K562 (cell line): ENCODE measurements at regions not wholly inside any gene's neighbourhood (a gene's known extent, or its start where the extent isn't known, plus 50 kb on each side); places are given as distances from the start of the nearest gene placed in this dataset.
A peak's percentile ranks its signal among the peaks of the same experiment; 100 is the strongest.

ENCODE experiments used
- FOXA3 ChIP-seq, 2 experiments: fragments of 450-650 bp in 1 of 2; sonication (generic) in 1 of 2; formaldehyde crosslinking; IDR thresholded peaks in 1 of 2; conservative IDR thresholded peaks in 1 of 2; 2 replicates each; pipeline versions ENCODE4 v1.4.0 to v1.8.0; 2020 to 2022; ENCODE audit warnings: mild to moderate bottlenecking in 2 of 2, missing genetic modification reagents in 1 of 2
- HEY1 ChIP-seq: fragments of 250-450 bp; sonication (Bioruptor Pico); IDR thresholded peaks from 2 replicates; pipeline ENCODE4 v1.5.0; 2020; ENCODE audit warnings: mild to moderate bottlenecking, moderate library complexity, borderline replicate concordance
- HNRNPUL1 ChIP-seq: fragments of 200-400 bp; formaldehyde crosslinking; IDR thresholded peaks from 2 replicates; pipeline ENCODE4 v1.6.1; 2017; ENCODE audit warnings: low read length
- HOXB6 ChIP-seq: fragments of 250-450 bp; sonication (Bioruptor Pico); IDR thresholded peaks from 2 replicates; pipeline ENCODE4 v1.5.1; 2022; ENCODE audit warnings: mild to moderate bottlenecking, borderline replicate concordance
- KDM4B ChIP-seq, 2 experiments: fragments of 450-650 bp in 1 of 2; sonication (generic) in 1 of 2; IDR thresholded peaks; 2 replicates each; pipeline ENCODE4 v1.6.1; 2016 to 2017; ENCODE audit warnings: borderline replicate concordance in 2 of 2, antibody characterized with exemption in 1 of 2, low read depth in 1 of 2, mild to moderate bottlenecking in 1 of 2
- RCOR1 ChIP-seq, 2 experiments: IDR thresholded peaks; 2 replicates each; pipeline ENCODE4 v1.6.1; 2012; ENCODE audit warnings: low read depth in 2 of 2, low read length in 2 of 2, borderline replicate concordance in 1 of 2, improper control_type of control experiment in 1 of 2
- TEAD1 ChIP-seq, 2 experiments: fragments of 450-650 bp in 1 of 2; sonication (generic) in 1 of 2; formaldehyde crosslinking; IDR thresholded peaks; 2 replicates each; pipeline versions ENCODE4 v1.4.0 to v1.8.0; 2020 to 2022; ENCODE audit warnings: mild to moderate bottlenecking in 2 of 2, missing genetic modification reagents in 1 of 2
- TEAD4 ChIP-seq, 2 experiments: sonication (generic) in 1 of 2; formaldehyde crosslinking in 1 of 2; IDR thresholded peaks; 2 replicates each; pipeline versions ENCODE4 v1.6.1 to v1.8.0; 2012 to 2022; ENCODE audit warnings: borderline replicate concordance in 1 of 2, inconsistent platforms in 1 of 2, low read length in 1 of 2, mild to moderate bottlenecking in 1 of 2, missing genetic modification reagents in 1 of 2
- ZBTB26 ChIP-seq: fragments of 450-650 bp; formaldehyde crosslinking; IDR thresholded peaks from 2 replicates; pipeline ENCODE4 v1.4.0; 2022; ENCODE audit warnings: missing genetic modification characterization
- ZBTB40 ChIP-seq, 2 experiments: fragments of 450-650 bp in 1 of 2; sonication (generic) in 1 of 2; formaldehyde crosslinking in 1 of 2; IDR thresholded peaks; 2 replicates each; pipeline versions ENCODE4 v1.7.1 to v1.9.0; 2016 to 2022; ENCODE audit warnings: inconsistent platforms in 1 of 2, mild to moderate bottlenecking in 1 of 2, missing genetic modification reagents in 1 of 2
- ZBTB43 ChIP-seq: sonication (generic); formaldehyde crosslinking; IDR thresholded peaks from 2 replicates; pipeline ENCODE4 v1.8.0; 2023; ENCODE audit warnings: mild to moderate bottlenecking, missing genetic modification reagents
- ZNF263 ChIP-seq: sonication (generic); formaldehyde crosslinking; IDR thresholded peaks from 2 replicates; pipeline ENCODE4 v1.8.0; 2022; ENCODE audit warnings: mild to moderate bottlenecking, missing genetic modification reagents, borderline replicate concordance
- ZNF316 ChIP-seq: fragments of 450-650 bp; IDR thresholded peaks from 2 replicates; pipeline ENCODE4 v1.6.1; 2016
- ZNF75A ChIP-seq: fragments of 450-650 bp; formaldehyde crosslinking; IDR thresholded peaks from 2 replicates; pipeline ENCODE4 v1.4.0; 2020; ENCODE audit warnings: mild to moderate bottlenecking
- ZZZ3 ChIP-seq: fragments of 450-650 bp; IDR thresholded peaks from 2 replicates; pipeline ENCODE4 v1.6.1; 2016; ENCODE audit warnings: antibody characterized with exemption, mild to moderate bottlenecking, moderate library complexity

GRCh38 chr1:116842654-116843053 lies 67.1 kb upstream of the PTGFRN start (continued):
- no peak for TF ChIP-seq ZBTB40 (IDR thresholded peaks at IDR 0.05)
- TF ChIP-seq ZBTB40 (CRISPR knock-in tag; IDR thresholded peaks at IDR 0.05): no peak
- no peak for TF ChIP-seq ZNF316
- no peak for TF ChIP-seq KDM4B (IDR thresholded peaks at IDR 0.05; ENCODE audit: borderline replicate concordance in 2 of 2, low read depth in 1 of 2)
- no peak for TF ChIP-seq ZBTB43
- 0 out of 2 replicates have a peak, but pooled peaks have one; percentile 20 for TF ChIP-seq ZNF263 (CRISPR knock-in tag)
- TF ChIP-seq HNRNPUL1: no peak
- TF ChIP-seq FOXA3 (CRISPR knock-in tag; conservative IDR thresholded peaks at IDR 0.05 in 1 of 2, IDR thresholded peaks at IDR 0.05 in 1 of 2): no peak
- peak; percentile 81 for TF ChIP-seq TEAD4 (IDR thresholded peaks at IDR 0.05; ENCODE audit: low read length)
- no peak for TF ChIP-seq TEAD4 (CRISPR knock-in tag; IDR thresholded peaks at IDR 0.05; ENCODE audit: borderline replicate concordance)
- TF ChIP-seq HEY1: no peak
- TF ChIP-seq ZBTB26 (CRISPR knock-in tag): no peak
- peak in 1 of 2 experiments; percentile 34; a peak in 1 of 4 replicates for TF ChIP-seq RCOR1 (IDR thresholded peaks at IDR 0.05; ENCODE audit: borderline replicate concordance in 1 of 2, low read depth in 2 of 2, low read length in 2 of 2)
- no peak for TF ChIP-seq ZNF75A (CRISPR knock-in tag)
- TF ChIP-seq ZZZ3: no peak
- peak; percentile 89 to 96 for TF ChIP-seq TEAD1 (CRISPR knock-in tag; IDR thresholded peaks at IDR 0.05)
- TF ChIP-seq HOXB6 (CRISPR knock-in tag): no peak
